NCI-H2081 treated with DMSO at 0.1 percent for 48 hours (cell line): ENCODE measurements at regions not wholly inside any gene's neighbourhood (a gene's known extent, or its start where the extent isn't known, plus 50 kb on each side); places are given as distances from the start of the nearest gene placed in this dataset.
"Not testable (repeated sequence)": the region's sequence is repeated elsewhere in the genome, so short reads cannot be mapped to it uniquely, and the experiment has no call there.

Experiments used
- DNase-seq: peaks from one replicate; lab custom pipeline; 2025; lab: John Stamatoyannopoulos, UW

DNA sequence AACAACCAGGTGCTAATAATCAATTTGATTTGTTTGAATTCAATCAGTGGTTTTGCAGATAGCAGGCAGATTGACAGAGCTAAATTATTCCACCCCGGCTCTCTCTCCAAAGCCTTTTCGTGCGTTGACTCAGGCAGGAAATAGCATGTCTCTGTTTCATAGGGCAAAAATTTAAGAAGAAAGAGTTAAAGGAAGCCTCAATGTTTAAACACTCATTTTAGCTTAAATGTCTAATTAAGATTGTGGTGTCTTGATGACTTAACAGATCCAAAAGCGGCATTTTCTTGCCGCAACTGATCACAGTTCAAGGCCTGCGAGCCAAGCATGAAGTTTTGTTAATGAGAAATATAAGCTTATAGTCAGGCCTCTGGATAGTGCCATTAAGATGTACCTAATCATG, 1051.1 kb upstream of the AUTS2 start:
- no peak for DNase-seq

DNA sequence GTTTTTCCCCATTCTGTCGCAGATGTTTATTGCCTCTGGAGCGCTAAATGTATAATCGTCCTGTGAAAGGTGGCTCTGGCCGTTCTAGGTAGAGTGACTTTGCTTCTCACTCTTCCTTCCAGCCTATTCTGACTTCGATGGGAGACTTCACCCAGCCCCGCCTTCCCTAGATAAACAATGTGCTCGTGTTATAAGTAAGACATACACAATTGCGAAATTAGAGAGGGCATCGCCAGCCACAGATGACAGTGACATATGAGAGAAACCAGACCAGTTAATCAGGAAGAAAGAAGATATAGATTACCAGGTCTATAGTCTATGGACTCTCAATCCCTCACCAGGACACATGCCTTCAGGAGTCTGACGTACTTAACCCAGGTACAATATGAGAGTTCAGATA, 1050.5 kb upstream of the AUTS2 start:
- no peak for DNase-seq

DNA sequence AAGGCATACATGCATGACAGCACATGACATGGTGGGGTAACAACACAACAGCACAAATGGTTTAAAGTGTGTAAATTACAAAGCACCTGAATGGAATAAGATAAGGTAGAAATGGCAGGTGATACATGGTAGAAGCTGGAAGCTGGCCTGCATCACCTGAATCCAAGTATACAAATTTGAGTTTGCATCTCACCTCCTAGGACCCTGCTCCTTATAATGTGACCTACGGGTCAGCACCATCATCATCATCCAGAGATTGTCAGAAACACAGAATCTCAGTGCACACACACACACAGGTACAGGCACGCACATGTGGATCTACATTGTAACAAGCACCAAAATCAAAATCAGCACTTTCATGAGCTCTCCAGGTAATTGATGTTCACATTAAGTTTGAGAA, 1048.2 kb upstream of the AUTS2 start:
- DNase-seq = no peak

DNA sequence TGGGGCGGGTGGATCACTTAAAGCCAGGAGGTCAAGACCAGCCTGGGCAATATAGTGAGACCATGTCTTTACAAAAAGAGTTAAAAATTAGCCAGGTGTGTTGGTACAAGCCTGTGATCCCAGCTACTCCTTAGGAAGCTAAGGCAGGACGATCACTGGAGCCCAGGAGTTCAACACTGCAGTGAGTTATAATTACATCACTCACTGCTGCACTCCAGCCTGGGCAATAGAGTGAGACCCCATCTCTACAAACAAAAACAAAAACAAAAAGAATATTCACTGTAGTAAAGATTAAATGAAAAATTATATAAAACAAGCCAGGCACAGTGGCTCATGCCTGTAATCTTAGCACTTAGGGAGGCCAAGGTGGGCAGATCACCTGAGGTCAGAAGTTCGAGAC, 1047.6 kb upstream of the AUTS2 start:
- DNase-seq = no peak

DNA sequence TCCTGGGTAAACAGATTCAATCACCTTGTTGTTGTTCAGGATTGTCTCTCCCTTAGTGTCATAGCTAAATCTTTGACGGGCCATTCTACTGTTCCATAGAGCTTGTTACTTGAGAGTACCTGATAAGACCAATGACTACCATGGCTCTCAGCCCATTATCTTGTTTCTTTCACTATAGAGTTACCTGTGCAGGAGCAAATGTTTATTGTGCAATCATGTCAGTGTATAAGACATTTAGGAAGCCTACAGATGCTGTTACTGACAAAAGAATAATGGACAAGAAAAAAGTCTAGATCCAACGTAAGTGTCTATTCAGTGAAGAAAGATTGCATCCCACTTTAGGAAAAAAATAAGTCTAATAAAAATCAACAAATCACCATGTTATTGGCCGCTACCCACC, 1041.7 kb upstream of the AUTS2 start:
- no peak for DNase-seq

DNA sequence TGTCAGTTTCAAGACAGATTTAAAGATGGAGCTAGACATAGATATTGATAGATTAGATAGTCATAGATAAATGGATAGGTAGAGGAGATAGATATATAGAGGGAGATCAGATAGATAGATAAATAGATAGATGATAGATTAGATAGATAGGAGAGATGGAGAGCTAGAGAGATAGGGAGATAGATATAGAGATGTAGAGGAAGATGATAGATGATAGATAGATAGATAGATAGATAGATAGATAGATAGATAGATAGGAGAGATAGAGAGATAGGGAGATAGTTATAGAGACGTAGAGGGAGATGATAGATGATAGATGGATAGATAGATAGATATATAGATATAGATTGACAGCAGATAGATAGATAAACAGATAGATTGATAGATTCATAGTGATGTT, 1038.8 kb upstream of the AUTS2 start:
- DNase-seq = no peak

DNA sequence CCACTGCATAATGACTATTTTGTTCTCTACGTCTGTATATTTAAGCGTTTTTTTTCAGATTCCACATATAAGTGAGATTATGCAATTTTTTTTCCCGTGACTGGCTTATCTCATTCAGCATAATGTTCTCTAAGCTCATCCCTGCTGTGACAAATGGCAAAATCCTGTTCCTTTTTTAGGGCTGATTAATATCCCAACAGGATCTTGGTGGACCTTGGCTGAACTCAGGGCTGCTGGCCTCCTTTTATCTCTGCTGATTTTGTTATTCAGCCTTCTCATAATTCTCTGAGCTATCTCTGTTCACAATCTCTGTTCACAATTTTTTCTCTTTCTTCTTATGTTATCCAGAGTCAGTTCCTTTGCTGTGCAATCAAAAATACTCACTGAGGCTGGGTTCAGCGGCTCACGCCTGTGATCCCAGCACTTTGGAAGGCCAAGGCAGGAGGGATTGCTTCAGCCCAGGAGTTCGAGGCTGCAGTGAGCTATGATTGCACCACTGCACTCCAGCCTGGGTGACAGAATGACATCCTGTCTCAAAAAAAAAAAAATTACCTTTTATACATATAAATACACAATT, 1035.9 kb upstream of the AUTS2 start:
- no peak for DNase-seq

DNA sequence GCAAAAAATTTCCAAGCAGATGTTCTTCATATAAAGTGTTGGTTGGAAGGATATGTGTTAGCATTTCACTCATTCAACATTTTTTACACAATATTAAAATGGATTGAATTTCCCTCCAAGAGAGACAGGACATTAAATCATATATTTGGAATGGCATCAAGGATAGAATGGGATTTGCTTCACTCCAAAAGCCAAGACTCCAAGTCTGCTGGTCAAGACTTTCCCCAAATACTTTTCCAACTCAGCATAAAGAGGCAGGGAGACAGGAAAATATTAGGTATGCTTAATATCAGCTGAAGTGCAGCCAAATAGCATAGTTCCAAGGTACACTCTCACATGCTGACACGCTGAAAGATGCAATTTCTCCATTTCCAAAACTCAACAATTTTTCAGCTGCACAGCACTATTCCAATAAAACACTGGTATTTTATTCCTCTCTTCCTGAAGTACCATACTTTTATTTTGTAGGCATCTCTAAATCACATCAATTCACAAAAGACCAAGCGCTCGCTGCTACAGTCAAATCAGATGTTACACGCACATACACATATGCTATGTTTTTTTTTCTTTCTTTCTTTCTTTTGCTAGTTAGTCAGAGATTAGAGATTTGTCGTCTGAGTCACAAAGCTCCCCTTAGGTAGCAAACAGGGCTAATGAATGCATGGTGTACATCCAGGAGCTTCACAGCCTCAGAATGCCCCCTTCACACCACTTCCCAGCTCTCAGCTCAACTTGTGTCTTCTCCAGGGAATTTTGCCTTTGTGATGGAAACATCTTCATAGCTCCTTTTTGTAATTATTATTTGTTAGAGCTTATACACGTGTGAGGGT, 1033.8 kb upstream of the AUTS2 start:
- DNase-seq = no peak

DNA sequence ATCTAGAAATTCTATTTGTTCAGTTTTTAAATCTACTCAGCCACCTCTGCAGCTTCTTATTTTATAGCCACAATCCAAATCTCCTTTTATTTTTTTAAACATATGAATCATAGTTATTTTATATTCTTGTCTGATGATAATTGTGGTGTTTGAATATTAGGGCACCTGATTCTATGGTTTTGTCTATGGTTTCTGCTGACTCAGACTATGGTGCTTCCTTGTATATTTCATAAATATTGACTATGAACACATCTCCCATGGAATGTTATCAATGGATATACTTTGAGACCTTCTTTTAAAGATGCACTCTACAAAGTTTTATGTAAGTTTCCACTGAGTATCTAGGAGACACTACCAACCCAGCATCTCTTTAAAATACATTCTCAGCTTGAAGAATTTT, 1027.0 kb upstream of the AUTS2 start:
- DNase-seq = no peak

DNA sequence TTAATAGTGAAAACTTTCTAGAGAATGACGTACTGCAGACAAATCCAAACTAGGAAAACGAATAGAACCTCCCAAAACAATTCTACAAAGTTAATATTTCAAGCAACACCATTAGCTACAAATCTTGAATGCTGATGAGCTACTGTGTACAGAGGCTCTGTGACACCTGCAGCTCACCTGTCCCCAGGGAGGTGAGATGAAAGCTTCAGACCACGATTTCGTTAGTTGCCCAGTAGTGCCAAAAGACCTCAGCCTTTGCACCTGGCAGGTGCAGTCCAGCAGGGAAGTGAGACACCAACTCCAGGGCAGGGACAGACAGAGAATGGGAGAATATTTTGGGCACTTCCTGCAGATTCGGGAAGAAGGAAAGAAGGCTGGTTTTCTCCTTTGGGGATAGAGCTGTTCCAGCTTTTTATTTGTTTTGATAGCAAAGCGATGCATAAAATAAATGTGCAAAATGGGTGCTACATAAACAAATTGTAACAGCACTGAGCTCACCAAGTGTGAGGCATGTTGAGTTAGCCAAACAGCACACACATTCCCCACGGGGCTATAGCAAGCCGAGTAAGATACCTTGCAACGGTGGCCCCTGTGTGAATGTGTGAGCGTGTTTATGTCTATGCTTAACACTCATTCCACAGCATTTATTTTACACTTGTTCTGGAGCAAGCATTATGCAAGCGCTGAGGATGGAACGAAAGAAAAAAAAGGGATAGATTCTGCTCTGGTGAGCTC, 1024.8 kb upstream of the AUTS2 start:
- DNase-seq = peak; percentile 23

DNA sequence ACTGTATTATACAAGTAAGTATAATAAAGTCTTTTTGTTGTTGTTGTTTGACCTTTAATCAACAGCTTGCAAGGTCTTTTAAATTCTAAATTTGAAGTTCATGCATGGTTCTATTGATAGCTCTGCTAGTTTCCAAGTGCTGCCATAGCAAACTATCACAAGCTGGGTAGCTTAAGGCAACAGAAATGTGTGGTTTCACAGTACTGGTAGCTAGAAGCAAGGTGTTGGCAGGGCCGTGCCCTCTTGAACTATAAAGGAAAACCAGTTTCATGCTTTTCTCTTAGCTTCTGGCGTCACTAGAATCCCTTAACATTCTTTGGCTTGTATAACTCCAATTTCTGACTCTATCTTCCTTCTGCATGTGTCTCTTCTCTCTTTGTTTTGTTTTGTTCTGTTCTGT, 1021.9 kb upstream of the AUTS2 start:
- no peak for DNase-seq

DNA sequence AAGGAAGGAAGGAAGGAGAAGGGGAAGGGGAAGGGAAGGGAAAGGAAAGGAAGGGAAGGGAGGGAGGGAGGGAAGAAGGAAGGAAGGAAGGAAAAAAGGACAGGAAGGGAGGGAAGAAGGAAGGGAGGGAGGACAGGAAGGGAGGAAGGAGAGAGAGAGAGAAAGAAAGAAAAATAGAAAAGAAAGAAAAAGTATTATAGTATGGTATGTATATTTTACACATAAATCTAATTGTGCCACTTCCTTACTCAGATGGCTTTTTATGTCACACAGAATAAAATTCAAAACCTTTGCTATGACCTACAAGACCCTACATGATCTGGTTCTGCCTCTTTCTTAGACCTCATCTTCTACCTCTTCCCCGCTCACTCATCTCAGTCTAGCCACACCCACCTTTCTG, 1016.9 kb upstream of the AUTS2 start:
- no peak for DNase-seq

DNA sequence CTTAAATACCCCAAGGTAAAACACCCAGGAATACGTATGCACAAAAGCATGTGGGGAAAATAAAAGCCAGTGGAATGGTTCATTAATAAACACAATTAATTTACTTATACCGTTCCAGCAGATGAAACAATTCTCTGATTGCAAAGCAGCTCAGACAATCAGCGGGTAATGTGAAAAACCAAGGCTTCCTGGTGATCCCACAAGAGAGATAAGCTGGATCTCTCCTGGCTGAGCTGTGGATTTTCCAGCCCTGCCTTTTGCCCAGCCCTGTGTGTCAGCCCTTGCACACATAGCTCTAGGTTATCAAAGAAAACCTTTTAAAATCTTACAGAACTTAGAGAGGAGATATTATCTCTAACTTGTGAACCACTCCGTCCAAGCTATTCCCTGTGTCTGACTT, 1010.7 kb upstream of the AUTS2 start:
- DNase-seq = no peak

DNA sequence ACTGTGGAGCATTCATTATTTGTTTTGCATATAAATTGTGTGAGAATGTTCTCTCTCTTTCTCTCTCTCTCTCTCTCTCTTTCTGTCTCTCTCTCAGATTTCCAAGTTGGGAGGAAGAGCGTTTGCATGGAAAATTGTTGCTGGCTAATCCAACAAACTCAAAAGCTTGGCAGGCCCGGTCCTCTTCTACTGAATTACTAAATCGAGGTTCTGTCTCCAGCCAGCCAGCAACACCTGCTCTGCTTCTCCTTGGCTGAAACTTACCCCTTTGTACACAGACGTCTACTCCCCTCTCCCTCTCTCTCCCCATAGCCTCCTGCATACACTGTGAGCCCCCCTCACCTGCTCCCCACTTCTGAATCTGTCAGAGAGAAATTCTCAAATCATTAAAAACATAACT, 996.4 kb upstream of the AUTS2 start:
- no peak for DNase-seq

DNA sequence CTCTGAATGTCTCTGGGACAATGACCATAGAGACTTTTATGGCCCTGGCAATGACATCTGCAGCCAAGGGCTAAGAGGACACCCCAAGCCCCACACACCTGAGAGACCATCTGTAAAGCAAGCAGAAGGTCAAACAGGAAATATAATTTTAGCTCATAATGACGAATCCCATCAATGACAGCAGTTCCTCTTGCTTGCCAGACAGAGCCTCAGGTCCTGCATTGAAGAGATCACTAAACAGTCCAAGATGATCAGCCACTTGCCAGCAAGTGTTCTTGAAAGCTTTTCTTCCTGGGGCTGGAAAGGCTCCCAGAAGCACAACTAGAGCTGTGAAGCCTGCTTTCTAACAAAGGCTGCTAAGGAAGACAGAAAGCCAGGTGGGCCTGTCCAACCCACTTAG, 993.7 kb upstream of the AUTS2 start:
- no peak for DNase-seq

DNA sequence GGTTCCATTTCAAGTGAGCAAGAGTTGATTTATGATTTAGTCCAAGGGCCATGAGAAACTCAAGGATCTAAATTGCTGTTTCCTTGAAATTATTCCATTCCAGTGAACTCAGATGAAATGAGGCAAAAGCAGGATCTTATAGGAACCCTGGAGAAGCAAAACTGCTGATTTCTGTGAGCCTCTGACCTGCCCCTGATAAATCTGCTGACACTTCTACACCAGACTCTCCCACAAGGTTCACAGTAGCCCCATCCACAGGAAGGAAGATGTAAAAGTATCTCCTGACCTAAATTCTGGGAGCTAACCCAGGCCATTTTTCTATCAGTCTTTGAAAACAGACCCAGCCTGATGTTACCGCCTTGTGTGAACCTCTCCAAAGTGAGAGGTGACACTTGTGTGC, 987.6 kb upstream of the AUTS2 start:
- DNase-seq = no peak

DNA sequence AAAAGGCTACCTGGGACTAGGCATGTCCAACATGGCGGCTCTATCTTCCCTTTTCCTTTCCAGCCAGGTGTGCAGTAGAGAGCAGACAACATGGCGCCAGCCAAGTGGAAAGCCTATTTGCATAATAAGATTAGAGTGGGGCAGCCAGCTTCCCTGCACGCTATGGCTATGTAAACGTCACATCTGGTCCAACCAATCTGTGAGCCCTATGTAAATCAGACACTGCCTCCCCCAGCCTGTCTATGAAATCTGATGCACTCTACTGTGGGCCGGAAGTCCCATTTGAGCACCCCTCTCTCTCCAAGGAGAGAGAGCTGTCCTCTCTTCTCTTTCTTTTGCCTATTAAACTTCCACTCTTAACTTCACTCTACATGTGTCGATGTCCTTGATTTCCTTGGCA, 984.9 kb upstream of the AUTS2 start:
- DNase-seq = no peak

DNA sequence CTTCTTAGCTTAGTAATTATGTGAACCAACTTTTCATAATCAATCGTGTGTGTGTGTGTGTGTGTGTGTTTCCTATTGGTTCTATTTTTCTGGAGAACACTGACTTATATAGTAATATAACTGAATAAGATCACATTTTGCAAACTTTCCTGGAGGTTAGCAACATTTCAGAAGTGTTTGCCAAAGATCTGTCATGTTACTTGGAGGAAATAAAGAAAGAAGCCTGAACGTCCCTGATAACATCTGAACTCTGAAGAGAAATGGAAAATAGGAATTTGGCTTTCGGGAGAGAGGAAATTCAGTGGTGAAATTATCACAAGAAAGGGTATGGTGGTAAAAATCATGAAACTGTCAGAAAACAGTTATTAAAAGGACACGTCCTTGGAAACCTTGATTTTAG, 984.4 kb upstream of the AUTS2 start:
- DNase-seq = no peak

DNA sequence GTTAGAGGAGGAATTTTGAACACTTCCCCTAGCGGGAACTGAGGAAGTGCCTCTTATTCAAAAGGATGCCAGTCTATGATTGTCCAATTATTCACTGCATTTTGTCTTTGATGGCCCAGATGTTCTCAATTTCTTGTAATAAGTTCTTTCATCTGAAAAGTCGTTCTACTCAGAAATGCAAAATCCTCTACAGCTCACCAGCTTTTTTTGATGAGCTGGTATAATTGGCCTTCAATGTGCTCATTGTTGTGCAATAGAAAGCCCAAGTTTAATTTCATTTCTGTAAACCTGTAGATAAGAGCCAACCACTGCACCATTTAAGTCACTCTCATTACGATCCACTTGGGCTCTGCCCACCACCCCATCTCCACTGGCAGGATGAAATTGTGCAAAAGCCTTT, 978.7 kb upstream of the AUTS2 start:
- DNase-seq = no peak

DNA sequence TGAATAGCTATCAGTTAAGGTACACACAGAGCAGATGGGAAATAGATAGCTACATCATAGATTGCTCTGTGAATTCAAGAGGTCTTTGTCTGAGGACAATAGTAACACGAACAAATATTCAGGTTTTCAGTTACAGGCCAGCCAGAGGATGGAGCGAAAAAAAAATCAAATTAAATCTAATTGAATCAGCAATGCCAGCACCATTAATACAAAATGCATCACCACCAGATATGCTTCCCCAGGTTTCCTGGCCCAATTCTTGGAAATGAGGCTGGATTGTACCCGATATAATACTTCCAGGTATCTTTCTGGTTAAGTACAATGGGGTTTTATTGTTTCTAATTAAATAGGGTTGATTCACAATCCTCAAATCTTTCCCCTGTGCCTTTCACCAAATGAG, 975.8 kb upstream of the AUTS2 start:
- no peak for DNase-seq

DNA sequence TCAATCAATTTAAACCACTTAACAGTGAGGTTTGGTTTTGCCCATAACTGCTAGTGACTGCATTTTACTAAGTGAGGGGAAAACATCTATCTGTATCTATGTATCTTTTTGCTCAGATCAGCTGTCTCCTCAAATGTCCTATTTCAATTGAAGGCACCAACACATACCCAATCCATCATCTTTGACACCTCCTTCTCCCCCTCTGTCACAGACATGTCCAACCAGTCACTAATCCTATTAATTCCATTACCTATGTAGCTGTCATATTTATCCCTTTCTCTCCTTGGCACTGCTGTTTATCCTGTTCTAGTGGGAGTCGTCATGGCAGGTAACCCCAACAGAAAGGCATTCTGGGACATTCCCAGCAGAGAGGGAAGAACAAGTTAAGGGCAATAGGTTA, 975.2 kb upstream of the AUTS2 start:
- DNase-seq = no peak

DNA sequence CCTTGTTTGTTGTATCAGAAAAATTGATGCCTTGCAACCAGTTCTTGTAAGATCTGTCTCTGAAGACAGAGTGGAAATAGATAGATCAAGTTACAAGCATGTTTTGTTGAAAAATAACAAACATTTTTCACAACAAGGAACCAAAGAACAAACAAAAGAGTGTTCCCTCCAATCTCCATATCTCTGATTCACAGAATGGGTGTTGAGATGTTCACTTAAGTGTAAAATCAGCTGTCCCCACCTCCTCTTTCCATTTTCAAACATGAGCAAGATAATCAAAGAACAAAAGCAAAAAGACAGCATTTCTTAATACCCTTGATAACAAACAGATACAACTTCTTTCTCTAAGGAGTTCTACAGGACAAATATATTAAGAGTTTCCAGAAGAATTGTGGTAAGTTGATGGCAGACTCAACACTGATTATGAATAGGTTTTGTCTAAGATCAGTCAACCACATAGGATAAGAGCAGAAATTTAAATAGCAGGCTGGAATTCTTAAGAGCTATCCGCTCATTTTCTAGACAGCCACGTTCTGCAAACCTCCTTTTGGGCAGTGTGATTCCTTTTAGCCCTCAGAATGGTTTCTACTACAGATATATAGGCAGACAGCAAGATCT, 970.9 kb upstream of the AUTS2 start:
- DNase-seq = no peak

DNA sequence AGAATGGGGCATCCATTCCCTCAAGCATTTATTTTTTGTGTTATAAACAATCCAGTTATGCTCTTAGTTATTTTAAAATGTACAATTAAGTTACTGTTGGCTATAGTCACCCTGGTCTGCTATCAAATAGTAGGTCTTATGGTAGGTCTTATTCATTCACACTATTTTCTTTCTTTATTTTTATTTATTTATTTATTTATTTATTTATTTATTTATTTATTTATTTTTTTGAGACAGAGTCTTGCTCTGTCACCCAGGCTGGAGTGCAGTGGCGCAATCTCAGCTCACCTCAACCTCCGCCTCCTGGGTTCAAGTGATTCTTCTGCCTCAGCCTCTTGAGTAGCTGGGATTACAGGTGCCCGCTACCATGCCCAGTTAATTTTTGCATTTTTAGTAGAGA, 967.4 kb upstream of the AUTS2 start:
- DNase-seq = not testable (repeated sequence)
